ENCODE measurements at regions not wholly inside any gene's neighbourhood (a gene's known extent, or its start where the extent isn't known, plus 50 kb on each side); places are given as distances from the start of the nearest gene placed in this dataset.

DNA sequence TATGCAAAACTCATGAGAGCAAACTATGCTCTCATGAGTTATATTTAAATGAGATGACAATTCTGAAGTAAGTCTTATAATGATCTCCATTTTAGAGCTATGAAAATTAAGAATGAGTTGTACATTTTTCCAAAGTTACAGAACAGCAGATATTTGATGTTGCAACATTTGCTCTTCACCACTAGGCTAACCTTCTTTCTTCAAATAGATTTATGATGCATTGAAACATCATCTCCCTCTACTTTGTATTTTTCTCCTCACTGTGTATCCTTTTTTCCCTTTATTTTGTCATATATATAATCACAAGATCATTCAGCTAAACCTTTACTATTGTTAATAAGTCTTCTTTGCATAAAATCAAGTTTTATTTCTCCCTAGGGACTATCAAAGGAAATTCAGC, 497.7 kb upstream of the TYRP1 start:
- TF ChIP-seq POLR2A (IDR thresholded peaks at IDR 0.05; ENCODE audit: low read length), result no peak
- TF ChIP-seq GATA1 (IDR thresholded peaks at IDR 0.05; ENCODE audit: low read depth, low read length), result no peak
